Activated T-helper 2 cell treated with anti-CD3 and anti-CD28 coated beads, Interferon-gamma antibody, Interleukin-2, Interleukin-4, amounts not matched to agents 10 μg/mL and 5 μg/mL and 100 μg/mL, durations not matched to agents 14 hours and 24 hours and 36 hours (primary cell): ENCODE measurements at regions not wholly inside any gene's neighbourhood (a gene's known extent, or its start where the extent isn't known, plus 50 kb on each side); places are given as distances from the start of the nearest gene placed in this dataset.
"Not testable (repeated sequence)": the region's sequence is repeated elsewhere in the genome, so short reads cannot be mapped to it uniquely, and the experiment has no call there.

ENCODE experiments used
- DNase-seq: peaks from one replicate; pipeline ENCODE4 v3.0.0; 2021; ENCODE audit warnings: low spot score
- H3K27ac Mint-ChIP-seq: one replicate; pipeline ENCODE4 v1.8.0; 2021; ENCODE audit warnings: mixed read lengths
- H3K27me3 Mint-ChIP-seq: one replicate; pipeline ENCODE4 v1.8.0; 2021; ENCODE audit warnings: low read depth, mixed read lengths
- H3K36me3 Mint-ChIP-seq: one replicate; pipeline ENCODE4 v1.8.0; 2021; ENCODE audit warnings: low read depth, mixed read lengths
- H3K4me1 Mint-ChIP-seq: one replicate; pipeline ENCODE4 v1.8.0; 2021; ENCODE audit warnings: low read depth, mixed read lengths
- H3K4me3 Mint-ChIP-seq: one replicate; pipeline ENCODE4 v1.8.0; 2021; ENCODE audit warnings: low read depth, mild to moderate bottlenecking, moderate library complexity, mixed read lengths
- H3K9me3 Mint-ChIP-seq: one replicate; pipeline ENCODE4 v1.8.0; 2021; ENCODE audit warnings: mixed read lengths
- intact Hi-C: fragments of 100-400 bp; cut with micrococcal nuclease; formaldehyde crosslinking; loops from one replicate; pipeline ENCODE4 v1.15.1; 2023

GRCh38 chr13:68923995-68924394 lies 1183.6 kb upstream of the ATXN8OS start:
- Mint-ChIP-seq H3K9me3 (peaks cover 23% of the 10 kb centered on the region), H3K4me3 (no peak overlapping the region), H3K4me1 (no peaks in the 10 kb centered on the region), H3K27me3 (no peaks in the 10 kb centered on the region), H3K27ac (no peak overlapping the region), H3K36me3 (no peaks in the 10 kb centered on the region)
- no peak for DNase-seq
- intact Hi-C loops = no loop called here

- peaks cover 61% of the 10 kb centered on the region for H3K9me3 Mint-ChIP-seq
- intact Hi-C loops = no loop called here
- H3K4me3 Mint-ChIP-seq = no peak overlapping the region
- no peak overlapping the region for H3K27ac Mint-ChIP-seq
- H3K36me3 Mint-ChIP-seq = no peaks in the 10 kb centered on the region
- DNase-seq = no peak
- H3K27me3 Mint-ChIP-seq = no peaks in the 10 kb centered on the region
- H3K4me1 Mint-ChIP-seq = no peaks in the 10 kb centered on the region
These were observed 1198.7 kb upstream of the ATXN8OS start for GRCh38 chr13:68908879-68909278.

- Mint-ChIP-seq H3K4me1 (no peaks in the 10 kb centered on the region), H3K27me3 (no peaks in the 10 kb centered on the region), H3K27ac (no peak overlapping the region), H3K4me3 (no peak overlapping the region), H3K36me3 (no peaks in the 10 kb centered on the region), H3K9me3 (peaks cover 60% of the 10 kb centered on the region)
- DNase-seq = no peak
- intact Hi-C loops = no loop called here
These were observed 1202.4 kb upstream of the ATXN8OS start for GRCh38 chr13:68905186-68905585.

- Mint-ChIP-seq H3K36me3 (no peaks in the 10 kb centered on the region), H3K27me3 (no peaks in the 10 kb centered on the region), H3K4me1 (no peaks in the 10 kb centered on the region), H3K27ac (no peak overlapping the region), H3K4me3 (no peak overlapping the region), H3K9me3 (peaks cover 37% of the 10 kb centered on the region)
- DNase-seq = no peak
- intact Hi-C loops = no loop called here
These were observed 1210.2 kb upstream of the ATXN8OS start for GRCh38 chr13:68897331-68897928.

GRCh38 chr13:68895696-68896095 lies 1211.9 kb upstream of the ATXN8OS start:
- intact Hi-C loops = no loop called here
- no peak for DNase-seq

GRCh38 chr13:68893721-68894120 lies 1213.9 kb upstream of the ATXN8OS start:
- intact Hi-C loops, DNase-seq, H3K4me3 Mint-ChIP-seq, H3K27ac Mint-ChIP-seq, H3K27me3 Mint-ChIP-seq, H3K36me3 Mint-ChIP-seq, H3K4me1 Mint-ChIP-seq: not testable (repeated sequence)
- H3K9me3 Mint-ChIP-seq = peaks cover 48% of the 10 kb centered on the region

More at GRCh38 chr13:68895696-68896095, 1211.9 kb upstream of the ATXN8OS start:
- Mint-ChIP-seq H3K27me3 (no peaks in the 10 kb centered on the region), H3K4me1 (no peaks in the 10 kb centered on the region), H3K36me3 (no peaks in the 10 kb centered on the region), H3K4me3 (no peak overlapping the region), H3K9me3 (peaks cover 40% of the 10 kb centered on the region), H3K27ac (no peak overlapping the region)

GRCh38 chr13:68892596-68892995 lies 1215.0 kb upstream of the ATXN8OS start:
- DNase-seq, H3K27me3 Mint-ChIP-seq, H3K4me1 Mint-ChIP-seq, H3K27ac Mint-ChIP-seq, H3K36me3 Mint-ChIP-seq, intact Hi-C loops, H3K4me3 Mint-ChIP-seq: not testable (repeated sequence)
- H3K9me3 Mint-ChIP-seq = peaks cover 38% of the 10 kb centered on the region

- peaks cover 32% of the 10 kb centered on the region for H3K9me3 Mint-ChIP-seq
- H3K4me3 Mint-ChIP-seq, H3K36me3 Mint-ChIP-seq, H3K27ac Mint-ChIP-seq, H3K27me3 Mint-ChIP-seq, DNase-seq, intact Hi-C loops, H3K4me1 Mint-ChIP-seq: not testable (repeated sequence)
These were observed 1217.5 kb upstream of the ATXN8OS start for GRCh38 chr13:68890101-68890500.

GRCh38 chr13:68888832-68889231 lies 1218.8 kb upstream of the ATXN8OS start:
- Mint-ChIP-seq H3K36me3 (no peaks in the 10 kb centered on the region), H3K4me1 (no peaks in the 10 kb centered on the region), H3K4me3 (no peak overlapping the region), H3K9me3 (peaks cover 33% of the 10 kb centered on the region), H3K27me3 (no peaks in the 10 kb centered on the region), H3K27ac (no peak overlapping the region)
- DNase-seq = no peak
- intact Hi-C loops = no loop called here

GRCh38 chr13:68872338-68872737 lies 1235.3 kb upstream of the ATXN8OS start:
- Mint-ChIP-seq H3K27me3 (no peaks in the 10 kb centered on the region), H3K4me3 (no peak overlapping the region), H3K4me1 (no peaks in the 10 kb centered on the region), H3K9me3 (peaks cover 51% of the 10 kb centered on the region), H3K36me3 (no peaks in the 10 kb centered on the region), H3K27ac (no peak overlapping the region)
- no peak for DNase-seq
- intact Hi-C loops = no loop called here

GRCh38 chr13:68851026-68851425 lies 1256.6 kb upstream of the ATXN8OS start:
- intact Hi-C loops = no loop called here
- H3K4me1 Mint-ChIP-seq = no peaks in the 10 kb centered on the region
- no peak for DNase-seq
- H3K9me3 Mint-ChIP-seq = peaks cover 41% of the 10 kb centered on the region
- no peaks in the 10 kb centered on the region for H3K36me3 Mint-ChIP-seq
- no peaks in the 10 kb centered on the region for H3K27me3 Mint-ChIP-seq
- no peak overlapping the region for H3K27ac Mint-ChIP-seq
- no peak overlapping the region for H3K4me3 Mint-ChIP-seq

- no peak for DNase-seq
- Mint-ChIP-seq H3K4me1 (no peaks in the 10 kb centered on the region), H3K9me3 (peaks cover 45% of the 10 kb centered on the region), H3K4me3 (no peak overlapping the region), H3K36me3 (no peaks in the 10 kb centered on the region), H3K27me3 (no peaks in the 10 kb centered on the region), H3K27ac (no peak overlapping the region)
- intact Hi-C loops = no loop called here
These were observed 1257.5 kb upstream of the ATXN8OS start for GRCh38 chr13:68850160-68850559.

- H3K4me1 Mint-ChIP-seq = no peaks in the 10 kb centered on the region
- H3K36me3 Mint-ChIP-seq = no peaks in the 10 kb centered on the region
- intact Hi-C loops = no loop called here
- H3K27me3 Mint-ChIP-seq = no peaks in the 10 kb centered on the region
- DNase-seq = no peak
- H3K9me3 Mint-ChIP-seq = peaks cover 39% of the 10 kb centered on the region
- no peak overlapping the region for H3K27ac Mint-ChIP-seq
- no peak overlapping the region for H3K4me3 Mint-ChIP-seq
These were observed 1261.0 kb upstream of the ATXN8OS start for GRCh38 chr13:68846663-68847062.

- no peak overlapping the region for H3K4me3 Mint-ChIP-seq
- intact Hi-C loops = no loop called here
- H3K9me3 Mint-ChIP-seq = peaks cover 35% of the 10 kb centered on the region
These were observed 1273.3 kb upstream of the ATXN8OS start for GRCh38 chr13:68834375-68834774.

More at GRCh38 chr13:68834375-68834774, 1273.3 kb upstream of the ATXN8OS start:
- no peaks in the 10 kb centered on the region for H3K4me1 Mint-ChIP-seq
- DNase-seq = no peak
- no peaks in the 10 kb centered on the region for H3K27me3 Mint-ChIP-seq
- H3K27ac Mint-ChIP-seq = no peak overlapping the region
- no peaks in the 10 kb centered on the region for H3K36me3 Mint-ChIP-seq
